Glomerular visceral epithelial cell (primary cell): ENCODE measurements at regions not wholly inside any gene's neighbourhood (a gene's known extent, or its start where the extent isn't known, plus 50 kb on each side); places are given as distances from the start of the nearest gene placed in this dataset.
A peak's percentile ranks its signal among the peaks of the same experiment; 100 is the strongest.

Experiments used
- DNase-seq: peaks from one replicate; pipeline ENCODE4 v3.0.0-alpha.2; 2016; ENCODE audit errors: extremely low spot score

DNA sequence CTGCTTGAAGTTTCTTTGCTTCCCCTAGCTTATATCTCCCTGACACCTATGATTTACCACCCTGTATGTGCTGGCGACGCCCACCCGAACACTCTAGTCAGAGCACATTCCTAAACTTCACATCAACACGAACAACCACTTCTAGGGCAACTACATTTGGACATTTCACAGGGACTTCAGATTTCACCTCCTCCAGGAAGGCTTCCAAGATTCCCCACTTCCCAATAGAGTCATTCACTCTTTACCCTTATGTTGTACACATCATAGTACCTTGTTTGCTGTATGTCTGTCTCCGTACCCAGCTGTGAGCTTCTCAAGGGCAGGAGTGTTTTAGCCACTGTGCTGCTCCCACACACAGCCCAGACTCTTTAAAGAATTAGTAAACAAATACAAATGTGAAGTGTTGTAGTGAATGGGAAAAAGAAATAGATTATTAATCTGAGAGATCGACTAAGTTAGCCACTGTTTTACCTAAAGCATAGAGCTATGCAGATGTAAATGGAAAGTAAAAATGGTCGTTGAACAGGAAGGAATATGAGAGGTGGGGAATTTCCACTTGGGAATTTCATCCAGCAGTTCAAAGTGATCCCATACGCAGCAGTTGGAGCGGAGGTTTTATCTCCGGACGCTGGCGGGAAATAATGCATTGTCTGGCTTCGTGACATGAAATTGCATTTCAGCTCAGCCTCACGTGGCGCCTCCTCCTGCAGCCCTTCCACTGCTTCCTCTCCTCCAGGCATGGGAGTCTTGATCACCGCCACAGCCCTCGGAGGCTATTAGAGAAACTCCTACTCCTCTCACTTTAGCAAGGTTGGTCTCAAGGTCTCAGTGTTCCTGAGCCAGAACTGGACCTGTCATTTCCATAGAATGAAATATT is 233.4 kb upstream of the COPS8 start:
- DNase-seq: no peak

DNA sequence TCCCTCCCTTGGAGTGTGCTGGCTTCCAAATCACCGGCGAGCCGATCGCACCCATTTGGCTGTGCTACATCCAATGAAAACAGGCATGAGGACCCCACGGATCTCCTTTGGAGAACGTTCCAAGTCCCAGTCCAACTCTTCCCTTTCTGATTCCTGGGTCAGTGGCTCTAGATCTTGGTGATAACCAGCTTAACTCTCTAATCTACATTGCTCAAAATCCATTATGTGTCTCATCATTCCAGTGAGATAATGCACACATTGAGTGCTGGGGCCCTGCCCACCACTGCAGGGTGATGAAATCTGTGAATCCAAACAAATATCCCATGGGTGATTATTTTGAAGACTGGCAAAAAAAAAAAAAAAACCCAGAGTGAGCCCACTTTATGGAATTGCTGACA is 232.7 kb upstream of the COPS8 start:
- no peak for DNase-seq

DNA sequence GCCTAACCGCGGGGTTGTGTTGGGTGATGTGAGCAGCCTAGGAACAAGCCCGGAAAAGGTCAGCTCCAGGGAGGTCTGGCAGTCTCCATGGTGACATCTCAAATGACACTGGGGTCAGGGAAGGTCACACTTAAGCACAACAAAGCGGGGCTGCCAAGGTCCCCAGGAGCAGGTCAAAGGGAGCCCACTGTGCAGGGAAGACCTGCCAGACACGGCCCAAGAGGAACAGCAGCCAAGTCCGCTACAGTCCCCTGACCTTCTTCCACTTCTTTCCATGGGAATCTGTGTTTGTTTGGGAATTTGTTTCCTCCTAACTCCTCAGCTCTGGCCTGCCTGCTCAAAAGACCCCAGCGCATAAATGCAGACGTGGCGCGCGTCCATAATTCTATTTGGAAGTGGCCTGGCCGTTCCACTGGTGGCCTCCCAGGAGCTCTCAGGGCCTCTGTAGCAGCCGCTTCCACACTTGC is 232.1 kb upstream of the COPS8 start:
- DNase-seq: no peak

DNA sequence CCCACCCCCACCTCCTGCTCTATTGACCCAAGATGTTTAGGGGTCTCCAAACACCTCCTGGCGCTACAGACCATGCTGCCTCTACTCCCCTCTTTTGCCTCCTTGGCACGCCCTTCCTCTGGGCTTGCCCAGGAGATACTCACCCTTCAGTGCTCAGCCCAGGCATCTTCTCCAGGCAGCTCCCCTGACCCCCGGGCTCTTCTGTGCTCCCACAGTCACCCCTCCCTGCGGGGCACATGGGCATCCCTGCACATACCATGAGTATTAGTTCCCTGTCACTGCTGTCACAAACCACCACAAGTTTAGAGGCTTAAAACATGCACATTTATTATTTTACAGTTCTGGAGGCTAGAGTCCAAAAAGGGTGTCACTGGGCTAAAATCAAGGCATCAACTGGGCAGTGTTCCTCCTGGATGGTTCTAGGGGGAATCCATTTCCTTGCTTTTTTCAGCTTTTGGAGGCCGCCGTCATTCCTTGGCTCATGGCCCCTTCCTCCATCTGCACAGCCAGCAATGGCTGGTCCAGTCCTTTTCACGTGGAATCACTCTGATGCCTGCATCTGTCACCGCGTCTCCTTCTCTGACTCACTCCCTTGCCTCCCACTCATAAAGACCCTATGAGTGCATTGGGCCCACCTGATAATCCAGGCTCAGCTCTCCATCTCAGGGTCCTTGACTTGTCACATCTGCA is 230.4 kb upstream of the COPS8 start:
- DNase-seq: no peak

DNA sequence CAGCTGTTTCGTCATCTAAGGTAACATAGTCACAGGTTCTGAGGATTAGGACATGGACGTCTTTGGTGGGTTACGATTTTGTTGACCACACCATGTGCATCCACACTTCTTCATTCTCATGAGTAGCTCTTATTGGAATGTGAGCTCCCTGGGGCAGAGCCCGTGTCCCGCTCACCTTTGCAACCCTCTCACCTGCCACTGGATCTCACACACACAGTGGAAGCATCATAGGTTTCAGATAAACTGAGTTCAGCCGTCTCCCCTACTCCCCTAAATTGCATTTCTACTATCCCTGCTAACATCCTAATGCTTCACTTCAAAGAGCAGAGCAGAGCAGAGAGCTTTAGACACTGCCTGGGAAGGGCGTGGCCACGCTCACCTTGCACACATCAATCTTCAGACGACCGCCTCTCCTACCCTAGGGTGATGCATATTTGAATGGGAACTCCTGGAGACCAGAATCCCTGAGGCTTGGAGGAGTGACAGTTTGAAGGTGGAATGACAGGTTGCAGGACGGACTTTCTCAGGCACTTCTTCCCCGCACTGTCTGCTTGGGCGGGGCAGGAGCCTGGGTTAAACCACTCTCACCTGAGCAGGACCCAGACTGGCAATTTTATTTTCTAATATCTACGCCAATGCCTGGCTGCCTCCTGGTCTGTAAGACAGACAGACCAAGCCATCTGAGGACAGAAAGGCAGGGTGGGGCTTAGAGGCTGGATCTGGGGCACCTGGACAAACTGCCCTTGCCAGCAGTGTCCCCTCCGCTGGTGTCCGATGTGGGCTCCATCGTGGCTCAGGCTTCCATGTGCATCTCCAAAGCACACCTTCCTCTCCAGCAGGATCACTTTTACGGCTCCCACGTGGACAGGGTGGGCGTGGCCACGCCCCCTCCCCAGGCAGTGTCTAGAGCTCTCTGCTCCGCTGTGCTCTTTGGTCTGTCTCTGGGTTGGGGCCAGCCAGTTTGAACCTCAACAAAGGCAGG is 229.5 kb upstream of the COPS8 start:
- no peak for DNase-seq

DNA sequence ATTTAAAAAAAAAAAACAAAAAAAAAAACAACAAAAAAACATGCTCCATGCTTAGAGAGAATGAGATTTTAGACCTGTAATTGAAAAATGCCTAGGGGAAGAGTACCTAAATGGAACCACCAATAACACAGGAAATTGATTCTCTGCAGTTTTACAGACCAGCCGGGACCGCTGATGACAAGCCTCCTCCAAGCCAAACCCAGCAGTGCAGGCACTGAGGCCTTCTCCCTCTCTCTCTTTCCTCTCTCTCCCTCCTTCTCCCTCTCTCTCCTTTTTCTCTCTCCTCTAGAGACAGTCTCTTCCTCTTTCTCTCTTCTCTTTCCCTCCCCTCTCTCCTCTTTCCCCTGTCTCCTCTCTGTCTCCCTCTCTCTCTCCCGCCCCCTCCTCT is 228.8 kb upstream of the COPS8 start:
- DNase-seq: no peak

DNA sequence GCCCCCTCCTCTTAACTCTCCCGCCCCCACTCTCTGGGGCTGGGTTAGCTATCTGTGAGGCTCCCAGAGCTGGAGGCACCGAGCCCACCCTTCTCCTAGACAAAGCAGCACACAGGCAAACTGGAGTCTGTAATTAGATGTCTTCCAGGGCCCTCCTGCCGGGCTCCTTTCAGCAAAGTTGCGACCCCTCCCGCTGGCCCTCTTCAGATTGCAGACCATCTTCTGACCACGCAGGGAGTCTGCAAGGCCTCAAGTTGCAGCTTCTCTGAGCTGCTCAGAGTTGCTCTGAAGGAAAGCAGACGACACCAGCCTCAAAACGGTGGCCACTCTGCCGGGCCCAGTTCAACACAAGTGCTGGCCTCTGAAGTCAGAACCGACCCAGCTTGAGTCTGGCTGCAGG is 228.4 kb upstream of the COPS8 start:
- no peak for DNase-seq

DNA sequence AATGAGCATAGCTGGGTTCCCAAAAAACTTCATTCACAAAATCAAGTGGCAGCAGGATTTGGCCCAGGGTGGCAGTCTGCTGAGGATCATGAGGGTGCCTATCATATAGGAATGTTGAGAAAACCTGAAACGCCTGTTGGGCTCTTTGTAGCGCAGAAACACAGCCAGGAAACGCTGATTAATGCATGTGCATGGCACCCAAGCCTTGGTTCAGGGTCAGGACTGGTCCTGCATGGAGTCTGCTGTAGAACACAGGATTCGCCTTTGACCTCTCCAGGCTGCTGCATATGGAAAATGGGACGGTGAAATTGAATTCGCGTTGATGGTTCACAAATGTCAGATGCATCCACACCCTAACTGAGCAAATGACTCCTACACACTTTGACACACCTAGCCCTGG is 227.9 kb upstream of the COPS8 start:
- no peak for DNase-seq

DNA sequence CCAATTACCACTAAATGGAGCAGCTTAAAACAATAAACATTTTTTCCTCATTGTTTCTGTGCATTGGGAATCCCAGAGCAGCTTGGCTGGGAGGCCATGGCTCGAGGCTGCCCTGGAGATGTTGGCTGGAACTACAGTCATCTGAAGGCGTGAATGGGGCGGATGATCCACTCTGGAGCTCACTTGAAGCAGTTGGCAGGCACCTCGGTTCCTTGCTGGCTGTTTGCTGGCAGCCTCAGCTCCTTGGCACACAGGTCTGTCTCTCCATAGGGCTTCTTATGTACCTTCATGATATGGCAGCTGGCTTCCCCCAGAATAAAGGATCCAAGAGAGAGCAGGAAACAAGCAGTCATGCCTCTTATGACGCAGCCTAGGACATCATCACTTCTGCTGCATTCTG is 227.0 kb upstream of the COPS8 start:
- no peak for DNase-seq

DNA sequence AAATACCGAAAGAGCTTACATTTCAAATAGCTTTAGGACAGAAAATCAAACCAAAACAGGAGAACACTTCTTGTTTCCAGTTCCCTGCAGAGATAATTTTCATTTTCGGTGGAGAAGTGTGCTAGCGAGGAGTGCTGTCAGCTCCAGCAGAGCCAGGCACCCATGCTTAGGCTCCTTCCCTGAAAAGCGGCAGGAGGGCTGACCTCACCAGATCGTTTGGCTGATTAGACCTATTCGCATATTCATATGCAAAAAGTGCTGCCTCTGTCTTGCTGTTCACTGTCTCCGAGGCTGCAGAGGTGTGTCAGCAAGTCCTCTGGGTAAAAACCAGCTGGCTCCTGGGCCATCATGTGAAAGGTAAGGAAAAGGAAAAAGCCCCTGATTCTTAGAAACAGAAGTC is 225.8 kb upstream of the COPS8 start:
- DNase-seq: no peak

DNA sequence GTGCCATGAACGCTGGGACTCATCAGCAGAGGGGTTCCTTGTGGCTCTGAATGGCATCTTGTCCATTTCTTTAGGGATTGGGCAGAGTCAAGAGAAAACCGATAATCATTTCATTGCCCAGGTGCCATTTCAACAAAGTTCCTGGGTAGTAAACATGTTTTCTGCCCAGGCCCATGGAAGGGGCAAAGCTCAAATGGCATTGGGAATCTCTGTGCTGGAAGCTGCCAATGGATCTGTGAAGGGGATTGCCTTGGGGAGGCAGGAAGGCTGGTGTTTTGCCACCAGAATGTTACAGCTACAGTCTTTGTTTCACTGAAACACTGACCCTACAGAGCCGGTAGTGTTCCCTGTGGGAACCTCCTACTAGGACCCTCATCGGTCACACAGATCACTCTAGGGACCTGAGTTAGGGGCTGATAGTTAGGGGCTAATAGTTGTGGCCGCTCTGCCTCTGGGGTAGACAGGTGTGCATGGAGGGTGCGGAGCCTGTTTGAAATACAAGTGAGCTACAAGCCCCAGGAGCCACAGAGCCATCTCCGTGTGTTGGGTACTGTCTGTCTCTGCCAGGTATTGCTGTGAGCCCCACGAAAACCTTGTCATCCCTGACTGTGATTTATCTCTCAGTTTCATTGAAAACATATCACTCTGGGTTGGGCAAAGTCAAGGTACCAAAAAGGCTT is 224.4 kb upstream of the COPS8 start:
- DNase-seq: no peak

DNA sequence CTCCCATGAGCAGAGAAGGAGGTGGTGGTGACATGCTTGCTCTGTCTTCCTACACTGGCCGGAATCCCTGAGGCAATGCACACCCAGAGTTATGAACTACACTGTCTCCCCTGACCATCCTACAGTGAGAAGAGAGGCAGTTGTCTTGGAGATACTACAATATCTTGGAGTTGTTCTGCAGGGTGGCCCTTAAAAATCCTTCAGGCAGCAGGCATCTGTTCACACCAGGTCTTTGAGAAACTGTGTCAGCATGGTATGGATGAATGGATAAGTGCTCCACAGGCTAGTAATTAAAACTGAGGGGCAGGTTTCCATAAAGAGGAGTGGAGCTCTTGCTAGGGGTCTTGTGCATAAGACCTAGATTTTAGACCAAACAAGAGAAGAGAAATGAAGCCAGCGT is 223.7 kb upstream of the COPS8 start:
- no peak for DNase-seq

DNA sequence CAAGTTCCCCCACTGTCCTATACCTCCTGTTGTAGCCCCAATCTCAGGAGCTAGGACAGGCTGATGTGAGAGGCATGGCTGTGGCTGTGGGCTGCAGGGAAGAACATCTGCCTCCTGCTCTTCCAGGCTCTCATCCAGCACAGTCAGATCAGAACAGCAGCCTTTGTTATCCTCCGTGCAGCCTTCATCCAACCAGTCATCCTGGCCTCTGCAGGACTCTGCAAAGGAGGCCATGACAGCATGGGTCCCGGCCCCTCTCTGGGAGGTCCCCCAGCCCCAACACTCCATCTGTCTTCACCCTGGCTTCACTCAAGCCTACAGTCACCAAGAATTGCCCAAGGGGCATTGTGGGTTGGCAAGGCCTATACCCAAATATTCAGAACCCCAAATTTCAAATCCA is 223.2 kb upstream of the COPS8 start:
- DNase-seq: no peak

DNA sequence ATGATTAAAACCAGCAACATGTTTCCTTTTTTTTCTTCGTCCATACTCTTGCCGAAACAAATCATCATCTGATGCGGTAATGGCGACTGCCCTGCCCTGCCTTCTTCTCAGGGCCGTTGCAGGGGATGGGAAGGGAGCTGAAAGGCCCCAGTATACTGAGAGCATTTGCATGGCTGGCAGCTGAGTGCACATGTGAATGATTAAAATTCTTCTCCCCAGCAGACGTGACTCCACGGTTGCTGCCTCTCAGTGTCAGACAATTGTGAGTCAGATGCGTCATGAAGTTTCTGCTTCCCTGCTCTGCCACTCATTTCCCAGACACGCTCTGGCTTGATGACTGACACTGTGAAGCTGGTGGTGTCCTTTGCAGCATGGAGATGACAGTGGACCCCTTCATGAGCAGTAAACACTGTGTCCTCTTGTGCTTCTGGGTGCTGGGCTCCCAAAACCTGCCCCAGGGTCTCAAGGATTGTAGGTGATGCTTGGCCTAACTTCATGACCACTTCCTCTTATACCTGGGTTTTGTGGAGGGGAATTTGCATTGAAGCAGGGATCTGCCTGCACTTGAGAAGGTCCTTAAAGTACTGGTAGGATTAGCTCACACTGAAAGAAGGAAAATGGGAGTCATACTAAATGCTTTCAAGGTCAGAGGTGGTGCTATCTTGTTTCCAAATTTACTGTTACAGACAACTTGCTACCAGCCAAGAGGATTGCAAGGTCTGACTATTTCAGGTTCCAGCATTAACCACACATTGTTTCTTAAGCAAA is 222.5 kb upstream of the COPS8 start:
- peak; percentile 95 for DNase-seq

DNA sequence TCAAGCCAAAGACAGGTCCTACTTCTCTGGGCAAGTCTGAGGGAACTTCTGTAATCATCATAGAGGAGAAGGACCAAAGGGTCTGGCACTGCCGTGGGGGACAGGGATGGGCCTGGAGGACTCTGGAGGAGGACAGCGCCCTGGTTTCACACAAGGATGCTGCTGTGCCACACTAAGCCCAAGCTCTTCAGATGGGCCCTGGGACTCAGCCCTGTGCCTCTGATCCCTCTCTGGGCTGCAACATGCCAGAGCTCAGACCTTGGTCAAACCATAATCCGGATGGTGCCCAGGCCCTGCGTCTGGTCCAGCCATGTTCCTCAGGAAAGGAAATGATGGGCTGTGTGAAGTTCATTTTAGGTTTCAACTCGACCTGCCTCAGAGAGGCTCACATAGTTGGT is 222.0 kb upstream of the COPS8 start:
- no peak for DNase-seq

DNA sequence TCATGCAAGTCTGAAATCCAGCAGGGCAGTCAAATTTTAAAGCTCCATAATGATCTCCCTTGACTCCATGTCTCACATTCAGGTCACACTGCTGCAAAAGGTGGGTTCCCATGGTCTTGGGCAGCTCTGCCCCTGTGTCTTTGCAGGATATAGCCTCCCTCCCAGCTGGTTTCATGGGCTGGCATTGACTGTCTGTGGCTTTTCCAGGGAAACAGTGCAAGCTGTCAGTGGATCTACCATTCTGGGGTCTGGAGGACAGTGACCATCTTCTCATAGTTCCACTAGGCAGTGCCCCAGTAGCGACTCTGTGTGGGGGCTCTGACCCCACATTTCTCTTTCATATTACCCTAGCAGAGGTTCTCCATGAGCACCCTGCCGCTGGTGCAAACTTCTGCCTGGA is 220.6 kb upstream of the COPS8 start:
- no peak for DNase-seq

DNA sequence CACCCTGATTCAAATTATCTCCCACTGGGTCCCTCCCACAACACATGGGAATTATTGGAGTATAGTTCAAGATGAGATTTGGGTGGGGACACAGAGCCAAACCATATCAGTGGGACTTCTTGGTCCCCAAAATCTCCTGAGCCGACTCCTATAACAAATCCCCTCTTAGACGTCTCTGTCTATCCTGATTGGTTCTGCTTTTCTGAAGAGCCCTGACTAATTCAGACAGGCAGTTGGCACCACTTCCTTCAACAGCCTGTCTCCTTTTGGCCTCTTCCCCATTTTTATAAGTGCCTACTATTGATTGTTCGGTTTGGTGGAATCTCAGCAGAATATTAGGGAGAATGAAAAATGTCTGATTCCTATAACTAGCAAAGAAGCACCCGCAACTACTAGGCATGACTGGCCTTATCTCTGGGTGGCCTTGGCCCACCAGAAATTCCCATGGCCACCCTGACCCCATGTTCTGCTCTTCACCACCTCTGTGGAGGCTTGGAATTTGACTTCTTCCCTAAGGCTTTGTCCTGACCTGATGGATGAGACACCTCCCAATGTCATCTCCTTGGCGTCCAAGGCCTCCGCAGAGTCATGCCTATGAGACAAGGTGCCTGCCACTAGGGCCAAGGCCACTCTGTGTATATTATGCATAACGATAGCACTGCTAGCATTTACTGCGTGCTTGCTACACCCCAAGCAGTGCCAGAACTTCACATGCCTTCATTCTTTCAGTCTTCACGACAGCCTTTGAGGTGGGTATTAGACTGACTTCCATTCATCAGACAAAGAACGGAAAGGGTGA is 218.9 kb upstream of the COPS8 start:
- DNase-seq: no peak

DNA sequence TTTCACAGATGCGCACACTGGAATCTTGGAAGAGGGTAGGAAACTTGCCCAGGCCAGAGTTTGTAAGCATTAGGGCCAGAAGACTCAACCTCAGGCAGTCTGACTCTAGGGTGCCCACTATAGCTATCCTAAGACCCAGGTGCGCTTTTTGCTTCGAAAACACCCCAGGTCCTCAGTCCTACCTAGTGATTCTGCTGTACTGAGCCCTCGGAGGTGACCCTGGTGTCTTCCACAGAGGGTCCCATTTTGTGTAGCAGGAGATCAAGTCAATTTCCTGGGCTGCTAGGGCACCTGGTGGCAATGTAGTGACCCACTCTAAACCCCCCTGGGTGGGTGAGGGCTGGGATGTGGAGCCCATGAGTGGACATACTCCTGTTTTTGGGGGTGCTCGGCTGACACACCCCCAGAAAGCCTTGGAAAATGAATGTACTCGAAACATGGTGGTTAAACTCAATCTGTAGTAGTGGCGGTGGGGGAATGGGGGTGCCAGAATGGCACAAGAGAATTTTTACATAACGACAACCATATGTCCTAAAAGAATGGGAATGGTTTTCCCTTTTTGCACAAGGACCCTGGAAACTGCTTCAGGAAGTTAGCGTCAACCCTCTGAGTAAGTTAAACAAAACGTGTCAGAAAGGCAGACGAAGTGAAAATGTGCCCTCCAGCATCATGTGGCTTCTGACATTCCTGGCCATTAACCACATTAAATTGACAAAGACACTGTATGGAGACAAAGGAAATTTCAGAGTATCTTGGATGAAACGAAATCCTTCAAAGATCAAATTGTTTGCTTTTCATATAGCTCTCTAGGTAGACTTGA is 218.0 kb upstream of the COPS8 start:
- DNase-seq: no peak

DNA sequence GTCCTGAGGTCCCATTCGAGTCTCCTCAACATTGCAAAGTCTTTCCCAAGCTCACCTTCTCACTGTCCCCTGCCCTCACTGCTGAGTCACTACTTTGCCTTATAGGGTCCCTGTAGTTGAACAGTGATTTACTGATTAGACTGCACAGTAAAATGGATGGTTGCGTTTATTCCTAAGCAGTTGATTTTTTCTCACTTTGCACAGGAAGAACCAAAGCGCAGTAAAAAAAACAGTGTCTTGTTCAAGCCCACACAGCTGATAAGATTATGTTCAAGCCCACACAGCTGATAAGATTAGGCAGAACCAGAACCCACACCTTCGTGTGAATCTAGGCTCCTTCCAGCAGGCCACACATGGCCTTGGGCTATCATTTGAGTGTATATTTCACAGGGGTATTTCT is 215.3 kb upstream of the COPS8 start:
- DNase-seq: no peak
